ENCODE measurements at regions not wholly inside any gene's neighbourhood (a gene's known extent, or its start where the extent isn't known, plus 50 kb on each side); places are given as distances from the start of the nearest gene placed in this dataset.

DNA sequence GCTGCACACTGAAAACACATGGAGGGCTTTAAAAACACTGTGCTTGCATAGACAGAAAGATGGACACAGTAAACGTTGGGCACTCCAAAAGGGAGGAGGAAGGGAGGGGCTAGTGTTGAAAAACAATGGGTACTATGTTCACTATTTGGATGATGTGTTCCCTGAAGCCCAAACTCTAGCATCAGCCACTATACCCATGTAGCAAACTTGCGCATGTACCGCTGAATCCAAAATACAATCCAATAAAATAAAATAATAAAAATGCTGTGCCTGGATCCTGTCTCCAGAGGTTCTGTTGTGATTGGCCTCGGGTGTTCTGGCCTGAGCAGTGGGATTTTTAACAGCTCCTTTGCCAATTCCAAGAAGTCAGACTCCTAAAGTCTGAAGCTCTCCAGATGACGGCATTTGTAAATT is 166.0 kb downstream of the TMEM182 start:
- TF ChIP-seq SRY (CRISPR knock-in tag; IDR thresholded peaks at IDR 0.05) = no peak
- TF ChIP-seq, protein P1, sequence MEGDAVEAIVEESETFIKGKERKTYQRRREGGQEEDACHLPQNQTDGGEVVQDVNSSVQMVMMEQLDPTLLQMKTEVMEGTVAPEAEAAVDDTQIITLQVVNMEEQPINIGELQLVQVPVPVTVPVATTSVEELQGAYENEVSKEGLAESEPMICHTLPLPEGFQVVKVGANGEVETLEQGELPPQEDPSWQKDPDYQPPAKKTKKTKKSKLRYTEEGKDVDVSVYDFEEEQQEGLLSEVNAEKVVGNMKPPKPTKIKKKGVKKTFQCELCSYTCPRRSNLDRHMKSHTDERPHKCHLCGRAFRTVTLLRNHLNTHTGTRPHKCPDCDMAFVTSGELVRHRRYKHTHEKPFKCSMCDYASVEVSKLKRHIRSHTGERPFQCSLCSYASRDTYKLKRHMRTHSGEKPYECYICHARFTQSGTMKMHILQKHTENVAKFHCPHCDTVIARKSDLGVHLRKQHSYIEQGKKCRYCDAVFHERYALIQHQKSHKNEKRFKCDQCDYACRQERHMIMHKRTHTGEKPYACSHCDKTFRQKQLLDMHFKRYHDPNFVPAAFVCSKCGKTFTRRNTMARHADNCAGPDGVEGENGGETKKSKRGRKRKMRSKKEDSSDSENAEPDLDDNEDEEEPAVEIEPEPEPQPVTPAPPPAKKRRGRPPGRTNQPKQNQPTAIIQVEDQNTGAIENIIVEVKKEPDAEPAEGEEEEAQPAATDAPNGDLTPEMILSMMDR (CRISPR knock-in tag; IDR thresholded peaks at IDR 0.05) = no peak
- TF ChIP-seq YY1 (IDR thresholded peaks at IDR 0.05; ENCODE audit: insufficient read depth, insufficient replicate concordance, low read depth, low read length) = no peak
- TF ChIP-seq ZIK1 (CRISPR knock-in tag; IDR thresholded peaks at IDR 0.05; ENCODE audit: borderline replicate concordance, low read depth) = no peak
